SU-DHL-6 (cell line): ENCODE measurements at regions not wholly inside any gene's neighbourhood (a gene's known extent, or its start where the extent isn't known, plus 50 kb on each side); places are given as distances from the start of the nearest gene placed in this dataset.

ENCODE experiments used
- EZH2phosphoT487 ChIP-seq: fragments of 200-600 bp; sonication (generic), shearing (Covaris generic); conservative IDR thresholded peaks from 2 replicates; pipeline ENCODE4 v1.6.1; 2018; ENCODE audit warnings: mild to moderate bottlenecking, antibody characterized with exemption, low read length, moderate library complexity, mixed read lengths
- TF ChIP-seq, protein P1 (sequence below): fragments of 200-600 bp; sonication (generic); IDR thresholded peaks from one replicate; pipeline ENCODE4 v1.5.1; 2017; ENCODE audit warnings: antibody characterized with exemption, mild to moderate bottlenecking, low read length, moderate library complexity; ENCODE audit not compliant: insufficient read depth, poor library complexity, severe bottlenecking

DNA sequence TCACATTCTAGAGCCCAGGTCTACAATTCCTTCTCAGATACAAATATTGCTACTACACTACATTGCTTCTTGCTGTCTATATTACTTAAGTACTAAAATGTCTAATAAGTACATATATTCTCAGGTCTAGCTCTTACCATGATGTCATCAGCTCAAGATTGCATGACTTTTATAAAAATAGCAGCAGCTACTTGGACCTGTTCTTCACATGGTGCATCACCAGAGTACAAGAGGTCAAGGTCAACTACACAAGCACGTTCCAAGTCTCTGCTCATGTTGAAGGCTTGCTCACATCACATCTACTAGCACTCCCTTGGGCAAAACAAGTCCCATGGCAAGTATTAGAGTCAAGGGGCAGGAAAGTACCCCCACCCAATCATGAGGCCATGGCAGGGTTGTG, 465.6 kb downstream of the MED13L start:
- TF ChIP-seq, protein P1, sequence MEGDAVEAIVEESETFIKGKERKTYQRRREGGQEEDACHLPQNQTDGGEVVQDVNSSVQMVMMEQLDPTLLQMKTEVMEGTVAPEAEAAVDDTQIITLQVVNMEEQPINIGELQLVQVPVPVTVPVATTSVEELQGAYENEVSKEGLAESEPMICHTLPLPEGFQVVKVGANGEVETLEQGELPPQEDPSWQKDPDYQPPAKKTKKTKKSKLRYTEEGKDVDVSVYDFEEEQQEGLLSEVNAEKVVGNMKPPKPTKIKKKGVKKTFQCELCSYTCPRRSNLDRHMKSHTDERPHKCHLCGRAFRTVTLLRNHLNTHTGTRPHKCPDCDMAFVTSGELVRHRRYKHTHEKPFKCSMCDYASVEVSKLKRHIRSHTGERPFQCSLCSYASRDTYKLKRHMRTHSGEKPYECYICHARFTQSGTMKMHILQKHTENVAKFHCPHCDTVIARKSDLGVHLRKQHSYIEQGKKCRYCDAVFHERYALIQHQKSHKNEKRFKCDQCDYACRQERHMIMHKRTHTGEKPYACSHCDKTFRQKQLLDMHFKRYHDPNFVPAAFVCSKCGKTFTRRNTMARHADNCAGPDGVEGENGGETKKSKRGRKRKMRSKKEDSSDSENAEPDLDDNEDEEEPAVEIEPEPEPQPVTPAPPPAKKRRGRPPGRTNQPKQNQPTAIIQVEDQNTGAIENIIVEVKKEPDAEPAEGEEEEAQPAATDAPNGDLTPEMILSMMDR, result no peak
- no peak for TF ChIP-seq EZH2phosphoT487
